GM18870 (cell line): ENCODE measurements at regions not wholly inside any gene's neighbourhood (a gene's known extent, or its start where the extent isn't known, plus 50 kb on each side); places are given as distances from the start of the nearest gene placed in this dataset.

Experiments used
- ATAC-seq: cut with Tn5 transposase; IDR thresholded peaks from one replicate; pipeline ENCODE4 v1.9.1; 2021; ENCODE audit warnings: moderate library complexity; ENCODE audit not compliant: unreplicated experiment

- ATAC-seq = no peak
Measured at GRCh38 chr10:33453081-33454025, 118.9 kb upstream of the NRP1 start.

DNA sequence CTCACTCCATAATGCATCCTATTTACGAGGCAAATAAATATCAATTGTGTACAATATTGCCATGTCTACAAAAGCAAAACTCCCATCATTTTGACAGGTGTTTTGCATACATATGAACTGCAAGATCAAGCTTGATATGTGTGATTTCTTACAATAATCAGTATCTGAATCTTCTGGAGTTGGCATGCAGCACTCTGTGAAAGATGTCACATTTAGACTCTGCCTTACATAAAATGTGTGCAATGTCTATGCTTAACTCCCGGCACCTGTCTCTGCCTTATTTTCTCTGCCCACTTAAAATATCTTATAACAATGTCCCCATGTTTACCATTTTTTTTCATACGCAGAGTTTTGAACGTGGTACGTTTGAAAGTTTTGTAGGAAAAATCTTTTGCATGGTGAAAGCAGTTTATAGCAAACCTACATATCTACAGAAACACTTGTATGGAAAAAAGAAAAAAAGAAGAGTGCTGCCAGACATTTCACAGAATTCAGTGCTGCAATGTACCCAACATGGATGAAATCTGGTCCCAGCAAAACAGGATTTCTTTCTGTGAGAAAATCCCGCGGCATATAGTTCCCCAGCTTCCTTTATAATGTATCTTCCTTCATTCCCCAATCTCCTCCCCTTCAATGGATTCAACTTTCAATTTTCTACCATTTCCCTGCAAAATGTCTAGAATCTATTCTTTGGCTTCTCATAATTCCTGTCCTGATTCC is 114.1 kb upstream of the NRP1 start:
- no peak for ATAC-seq

- no peak for ATAC-seq
Measured at GRCh38 chr10:33441561-33441960, 107.1 kb upstream of the NRP1 start.

GRCh38 chr10:33434933-33435332 is 100.5 kb upstream of the NRP1 start:
- no peak for ATAC-seq

DNA sequence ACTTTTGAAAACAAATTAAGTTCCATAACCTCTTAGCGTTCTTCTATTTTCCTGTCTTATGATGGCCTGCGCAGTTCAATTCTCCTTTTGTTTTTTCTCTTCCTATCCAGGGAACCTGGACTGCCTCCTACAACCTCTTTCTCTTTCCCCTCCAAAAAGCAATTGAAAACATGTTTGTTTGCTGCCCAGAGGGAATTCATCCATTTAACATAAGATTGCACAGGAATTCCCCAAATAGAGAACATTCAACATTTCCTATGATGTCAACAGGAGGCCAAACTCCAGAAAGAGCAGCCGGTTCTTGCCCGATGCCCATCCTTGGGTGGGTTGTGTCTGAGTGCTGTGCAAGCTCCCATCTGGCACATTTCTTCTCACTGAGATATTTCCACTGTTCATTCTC is 94.2 kb upstream of the NRP1 start:
- ATAC-seq = no peak

- no peak for ATAC-seq
Measured at GRCh38 chr10:33423154-33423529, 88.7 kb upstream of the NRP1 start.

DNA sequence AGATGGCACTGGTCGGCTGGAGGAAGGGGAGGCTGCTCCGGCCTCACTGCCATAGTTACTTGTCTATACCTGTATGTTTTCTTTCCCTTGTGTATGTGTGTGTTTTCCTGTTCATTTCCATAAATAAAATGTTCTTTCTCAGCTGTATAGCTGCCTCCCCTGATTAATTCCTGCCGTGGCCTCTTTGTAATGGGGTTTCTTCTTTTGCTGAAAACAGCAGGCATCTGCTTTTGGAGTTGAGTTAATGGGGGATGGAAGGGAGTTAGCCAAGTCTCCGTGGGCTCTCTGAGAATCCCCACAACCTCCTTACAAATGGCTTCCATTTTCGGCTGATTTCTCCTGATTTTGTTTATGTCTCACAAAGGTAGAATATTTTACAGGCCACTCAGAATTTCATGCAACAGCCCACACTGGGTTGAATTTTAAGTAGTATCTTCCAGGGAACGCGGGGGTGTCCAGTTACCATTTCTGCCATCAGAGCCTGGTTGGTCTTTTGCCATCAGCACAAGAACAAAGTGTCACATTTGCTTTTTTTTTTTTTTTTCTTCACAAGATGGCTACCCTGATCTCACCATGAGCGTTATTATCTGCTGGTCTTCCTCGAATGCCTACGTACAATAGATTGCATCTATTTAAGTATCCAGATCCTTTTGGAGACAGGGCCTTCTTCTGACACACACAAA is 88.1 kb upstream of the NRP1 start:
- no peak for ATAC-seq

- no peak for ATAC-seq
Measured at GRCh38 chr10:33421789-33422462, 87.5 kb upstream of the NRP1 start.

- no peak for ATAC-seq
Measured at GRCh38 chr10:33419311-33419710, 84.8 kb upstream of the NRP1 start.

DNA sequence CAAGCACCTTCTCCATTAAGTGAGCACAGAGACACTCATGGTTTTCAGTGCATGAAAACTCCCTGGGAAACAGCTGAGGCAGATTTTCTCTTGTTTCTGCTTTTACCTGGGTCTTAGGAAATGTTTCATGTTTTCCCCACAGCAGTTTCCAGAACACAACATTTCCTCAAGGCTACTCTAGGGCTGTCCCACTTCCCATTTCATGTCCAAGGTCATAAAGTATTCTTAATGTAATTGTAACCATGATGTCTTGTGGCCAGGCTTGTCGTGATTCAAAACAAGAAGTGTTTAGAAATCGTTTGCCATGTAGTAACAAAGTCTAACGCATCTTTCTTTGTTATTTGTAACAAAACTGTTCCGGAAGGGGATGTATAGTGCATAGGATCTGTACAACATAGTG is 83.8 kb upstream of the NRP1 start:
- no peak for ATAC-seq

- no peak for ATAC-seq
Measured at GRCh38 chr10:33416691-33417090, 82.2 kb upstream of the NRP1 start.

GRCh38 chr10:33416209-33416608 is 81.7 kb upstream of the NRP1 start:
- no peak for ATAC-seq

DNA sequence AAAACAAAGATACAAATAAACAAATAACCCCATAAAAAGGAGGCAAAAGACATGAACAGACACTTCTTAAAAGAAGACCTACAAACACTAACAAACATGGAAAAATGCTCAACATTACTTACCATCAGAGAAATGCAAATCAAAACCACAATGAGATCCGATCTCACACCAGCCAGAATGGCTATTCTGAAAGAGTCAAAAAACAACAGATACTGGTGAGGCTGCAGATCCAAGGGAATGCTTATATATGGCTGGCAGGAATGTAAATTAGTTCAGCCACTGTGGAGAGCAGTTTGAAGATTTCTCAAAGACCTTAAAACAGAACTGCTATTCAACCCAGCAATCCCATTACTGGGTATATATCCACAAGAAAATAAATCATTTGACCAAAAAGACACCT is 80.4 kb upstream of the NRP1 start:
- no peak for ATAC-seq

- ATAC-seq = no peak
Measured at GRCh38 chr10:33412653-33413361, 78.3 kb upstream of the NRP1 start.

- ATAC-seq = no peak
Measured at GRCh38 chr10:33412241-33412640, 77.8 kb upstream of the NRP1 start.

GRCh38 chr10:33410860-33411234 is 76.4 kb upstream of the NRP1 start:
- ATAC-seq = no peak

- no peak for ATAC-seq
Measured at GRCh38 chr10:33410096-33410859, 75.8 kb upstream of the NRP1 start.

DNA sequence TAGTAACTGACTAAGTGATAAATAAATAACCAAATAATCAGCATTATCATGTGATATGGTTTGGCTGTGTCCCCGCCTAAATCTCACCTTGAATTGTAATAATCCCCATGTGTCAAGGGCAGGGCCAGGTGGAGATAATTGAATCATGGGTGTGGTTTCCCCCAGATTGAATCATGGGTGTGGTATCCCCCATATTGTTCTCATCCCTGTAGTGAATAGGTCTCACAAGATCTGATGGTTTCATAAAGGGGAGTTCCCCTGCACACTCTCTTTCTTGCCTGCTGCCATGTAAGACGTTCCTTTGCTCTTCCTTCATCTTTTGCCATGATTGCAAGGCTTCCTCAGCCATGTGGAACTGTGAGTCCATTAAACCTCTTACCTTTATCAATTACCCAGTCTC is 72.1 kb upstream of the NRP1 start:
- ATAC-seq = no peak

DNA sequence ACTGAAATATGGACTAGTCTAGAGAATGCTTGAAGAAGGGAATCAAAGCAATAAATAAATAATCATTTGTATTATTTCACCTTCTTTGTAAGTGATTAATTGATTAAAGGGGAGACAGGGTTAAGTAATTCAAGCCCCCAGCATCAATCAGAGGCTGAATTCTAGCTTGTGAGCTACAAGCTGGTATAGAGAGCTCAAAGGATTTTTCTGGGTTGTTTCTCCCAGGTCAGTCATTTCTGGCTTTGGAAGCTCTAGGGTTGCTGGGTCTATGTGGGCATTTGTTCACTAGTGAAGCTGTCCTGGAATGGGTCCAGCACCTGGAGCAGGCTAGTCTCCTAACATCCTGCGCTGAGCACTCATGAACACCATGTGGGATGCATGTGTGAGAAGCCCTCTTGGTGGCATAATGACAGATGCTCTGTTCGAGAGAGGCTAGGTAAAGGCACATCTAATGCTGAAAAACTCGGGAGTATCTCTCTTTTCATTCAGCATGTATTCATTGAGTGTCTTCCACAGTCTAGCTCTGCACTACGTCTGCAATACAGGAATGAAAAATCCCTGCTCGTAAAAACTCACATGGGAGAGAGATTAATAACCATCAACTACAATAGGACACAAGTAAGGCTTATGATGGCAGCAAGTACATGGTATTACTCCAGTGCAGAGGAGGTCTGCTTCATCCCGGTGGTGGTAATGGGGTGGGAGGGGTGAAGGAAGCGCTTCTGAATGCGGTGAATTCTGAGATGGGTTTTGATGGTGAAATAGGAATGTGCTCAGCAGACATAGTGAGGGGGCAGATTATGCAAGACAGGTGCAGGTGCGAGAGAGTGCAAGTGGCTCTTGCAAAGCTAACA is 68.0 kb upstream of the NRP1 start:
- no peak for ATAC-seq
